ENCODE measurements at regions not wholly inside any gene's neighbourhood (a gene's known extent, or its start where the extent isn't known, plus 50 kb on each side); places are given as distances from the start of the nearest gene placed in this dataset.
"Not testable (repeated sequence)": the region's sequence is repeated elsewhere in the genome, so short reads cannot be mapped to it uniquely, and the experiment has no call there.

DNA sequence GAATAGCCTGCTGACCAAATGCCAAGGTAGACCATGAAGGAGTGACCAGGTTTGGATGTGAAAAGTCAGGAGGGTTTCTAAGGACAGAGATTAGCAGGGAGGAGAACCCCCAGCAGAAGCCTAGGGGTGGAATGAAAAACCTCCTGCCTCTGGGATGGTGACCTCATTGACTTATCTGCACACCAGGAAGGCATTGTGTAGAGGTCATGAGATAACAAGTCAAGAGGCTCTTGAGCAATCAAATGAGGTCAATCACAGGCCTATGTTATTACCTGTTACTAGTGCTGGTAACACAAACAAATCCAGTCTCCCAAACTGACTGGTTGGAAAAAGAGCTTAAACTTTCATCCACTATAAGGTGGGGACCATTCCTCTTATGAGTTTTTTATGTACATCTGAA, 225.0 kb upstream of the CDY1 start:
- H3K4me3 ChIP-seq (ENCODE audit: severe bottlenecking); H3K36me3 ChIP-seq (ENCODE audit: low read depth); ATAC-seq (ENCODE audit: low read depth); DNase-seq (ENCODE audit: low spot score); H3K9me3 ChIP-seq (ENCODE audit: severe bottlenecking); H3K4me1 ChIP-seq (ENCODE audit: insufficient read depth, poor library complexity, severe bottlenecking); H3K27me3 ChIP-seq (ENCODE audit: insufficient read depth, poor library complexity, severe bottlenecking); H3K27ac ChIP-seq (ENCODE audit: poor library complexity, severe bottlenecking): not testable (repeated sequence)

DNA sequence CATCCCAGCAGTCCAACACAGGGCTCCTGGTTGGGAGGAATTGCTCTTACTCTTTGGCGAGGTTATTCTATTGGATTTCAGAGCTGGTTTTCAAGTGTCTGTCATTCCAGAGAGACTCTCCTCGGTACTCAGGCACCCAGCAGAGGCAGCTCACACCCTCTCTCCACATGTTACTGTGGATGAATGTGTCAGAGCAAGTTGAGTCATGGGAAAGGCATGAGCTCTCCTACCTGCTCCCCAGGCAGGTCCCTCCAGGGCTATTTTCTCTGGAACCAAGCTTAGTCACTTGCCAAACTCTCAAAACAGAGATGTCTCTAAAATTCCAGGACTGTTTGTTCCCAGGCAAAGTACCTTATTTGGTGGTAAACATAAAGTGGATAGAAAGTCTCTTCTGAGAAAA, 222.8 kb upstream of the CDY1 start:
- H3K4me1 ChIP-seq (ENCODE audit: insufficient read depth, poor library complexity, severe bottlenecking); H3K27me3 ChIP-seq (ENCODE audit: insufficient read depth, poor library complexity, severe bottlenecking); H3K27ac ChIP-seq (ENCODE audit: poor library complexity, severe bottlenecking); DNase-seq (ENCODE audit: low spot score); H3K9me3 ChIP-seq (ENCODE audit: severe bottlenecking); H3K4me3 ChIP-seq (ENCODE audit: severe bottlenecking); H3K36me3 ChIP-seq (ENCODE audit: low read depth): not testable (repeated sequence)
- ATAC-seq (ENCODE audit: low read depth): peak; percentile 98

DNA sequence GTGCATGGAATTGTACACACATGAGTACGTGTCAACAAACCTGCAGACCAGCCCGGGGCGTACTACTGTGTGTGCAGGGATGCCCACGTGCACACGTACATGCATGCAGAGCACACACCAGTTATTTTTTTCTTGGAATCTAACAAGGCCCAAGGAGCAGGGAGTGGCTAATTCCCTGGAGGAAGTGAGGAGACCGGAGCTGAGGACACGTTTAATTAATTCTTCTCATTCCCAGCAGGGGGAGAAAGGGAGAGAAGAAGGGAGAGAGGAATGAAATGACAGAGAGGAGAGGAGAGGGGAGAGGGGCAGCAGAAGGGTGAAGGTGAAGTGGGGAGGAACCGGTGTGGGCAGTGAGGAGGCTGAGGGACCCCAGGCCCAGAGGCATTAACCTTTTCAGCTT, 213.6 kb upstream of the CDY1 start:
- not testable (repeated sequence) for H3K4me3 ChIP-seq (ENCODE audit: severe bottlenecking); H3K27ac ChIP-seq (ENCODE audit: poor library complexity, severe bottlenecking); H3K27me3 ChIP-seq (ENCODE audit: insufficient read depth, poor library complexity, severe bottlenecking); H3K36me3 ChIP-seq (ENCODE audit: low read depth); H3K4me1 ChIP-seq (ENCODE audit: insufficient read depth, poor library complexity, severe bottlenecking); H3K9me3 ChIP-seq (ENCODE audit: severe bottlenecking); DNase-seq (ENCODE audit: low spot score)
- ATAC-seq (ENCODE audit: low read depth): peak; percentile 38; the same call in 2 of the 3 replicates
